NCI-H1436 treated with DMSO at 0.1 percent for 48 hours (cell line): ENCODE measurements at regions not wholly inside any gene's neighbourhood (a gene's known extent, or its start where the extent isn't known, plus 50 kb on each side); places are given as distances from the start of the nearest gene placed in this dataset.
"Not testable (repeated sequence)": the region's sequence is repeated elsewhere in the genome, so short reads cannot be mapped to it uniquely, and the experiment has no call there.

Source experiments
- DNase-seq: peaks from one replicate; lab custom pipeline; 2025; lab: John Stamatoyannopoulos, UW

DNA sequence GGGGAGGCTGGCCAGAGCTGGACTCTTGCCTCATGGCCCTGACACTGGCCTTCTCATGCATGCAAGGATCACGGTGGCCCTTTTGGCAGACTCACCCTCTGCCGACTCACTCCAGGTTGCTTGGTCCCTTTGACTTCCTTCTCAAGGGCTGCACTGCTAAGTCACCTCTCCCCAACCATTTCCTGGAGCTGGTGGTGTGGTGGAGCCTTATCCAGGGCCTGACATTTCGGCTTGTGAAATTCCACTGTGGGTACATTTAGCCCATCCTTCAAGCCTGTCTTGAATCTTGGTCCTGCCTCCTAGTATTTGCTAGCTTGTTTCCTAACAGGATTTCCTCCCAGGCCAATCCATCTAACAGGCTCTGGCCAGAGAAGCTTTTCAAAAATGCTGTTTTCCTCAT lies 52.6 kb upstream of the JUN start:
- no peak for DNase-seq

DNA sequence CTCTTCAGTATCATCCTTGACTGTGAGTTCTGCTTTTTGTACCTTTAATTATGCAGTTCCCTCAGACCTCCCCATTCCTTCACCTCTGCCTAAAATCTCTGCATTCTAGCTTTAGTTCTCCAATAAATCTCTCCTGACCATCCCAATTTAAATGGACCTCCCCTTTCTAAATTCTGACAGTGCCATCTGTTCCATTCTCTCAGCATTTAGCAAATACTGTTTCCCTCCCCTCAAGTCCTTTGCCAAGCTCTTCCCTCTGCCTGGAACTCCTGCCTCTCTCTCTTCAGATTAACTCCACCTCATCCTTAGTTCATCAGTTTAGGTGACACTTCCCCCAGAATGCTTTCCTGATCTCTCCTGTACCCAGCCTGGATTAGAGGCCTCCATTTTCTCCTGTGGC lies 54.0 kb upstream of the JUN start:
- no peak for DNase-seq

DNA sequence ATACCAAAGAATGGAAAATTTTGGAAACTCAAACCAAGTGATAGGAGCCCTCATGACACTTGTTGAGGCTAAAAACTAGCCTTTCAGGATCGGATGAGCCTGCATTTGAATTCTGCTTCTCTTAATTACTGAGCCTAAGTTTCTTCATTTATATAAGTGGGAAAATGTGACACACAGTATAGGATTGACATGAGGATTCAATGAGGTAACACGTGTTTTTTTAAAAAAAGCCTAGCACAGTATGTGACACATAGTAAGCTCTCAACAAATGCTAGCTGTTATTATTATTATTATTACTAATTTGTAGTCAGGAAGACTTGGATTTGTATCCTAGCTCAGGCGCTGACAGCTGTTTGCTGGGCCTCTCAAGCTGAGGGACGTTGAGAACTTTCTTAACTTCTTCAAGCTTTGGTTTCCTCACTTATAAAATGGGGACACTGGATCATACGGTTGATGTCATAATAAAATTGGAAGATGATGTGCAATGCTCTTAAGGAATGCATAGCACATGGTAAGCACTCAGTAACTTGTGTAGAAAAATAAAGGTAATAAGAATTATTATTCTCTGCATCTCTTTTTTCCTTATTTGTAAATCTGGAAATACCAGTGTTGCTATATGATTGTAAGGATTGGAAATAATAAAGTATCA lies 55.4 kb upstream of the JUN start:
- DNase-seq, result no peak

DNA sequence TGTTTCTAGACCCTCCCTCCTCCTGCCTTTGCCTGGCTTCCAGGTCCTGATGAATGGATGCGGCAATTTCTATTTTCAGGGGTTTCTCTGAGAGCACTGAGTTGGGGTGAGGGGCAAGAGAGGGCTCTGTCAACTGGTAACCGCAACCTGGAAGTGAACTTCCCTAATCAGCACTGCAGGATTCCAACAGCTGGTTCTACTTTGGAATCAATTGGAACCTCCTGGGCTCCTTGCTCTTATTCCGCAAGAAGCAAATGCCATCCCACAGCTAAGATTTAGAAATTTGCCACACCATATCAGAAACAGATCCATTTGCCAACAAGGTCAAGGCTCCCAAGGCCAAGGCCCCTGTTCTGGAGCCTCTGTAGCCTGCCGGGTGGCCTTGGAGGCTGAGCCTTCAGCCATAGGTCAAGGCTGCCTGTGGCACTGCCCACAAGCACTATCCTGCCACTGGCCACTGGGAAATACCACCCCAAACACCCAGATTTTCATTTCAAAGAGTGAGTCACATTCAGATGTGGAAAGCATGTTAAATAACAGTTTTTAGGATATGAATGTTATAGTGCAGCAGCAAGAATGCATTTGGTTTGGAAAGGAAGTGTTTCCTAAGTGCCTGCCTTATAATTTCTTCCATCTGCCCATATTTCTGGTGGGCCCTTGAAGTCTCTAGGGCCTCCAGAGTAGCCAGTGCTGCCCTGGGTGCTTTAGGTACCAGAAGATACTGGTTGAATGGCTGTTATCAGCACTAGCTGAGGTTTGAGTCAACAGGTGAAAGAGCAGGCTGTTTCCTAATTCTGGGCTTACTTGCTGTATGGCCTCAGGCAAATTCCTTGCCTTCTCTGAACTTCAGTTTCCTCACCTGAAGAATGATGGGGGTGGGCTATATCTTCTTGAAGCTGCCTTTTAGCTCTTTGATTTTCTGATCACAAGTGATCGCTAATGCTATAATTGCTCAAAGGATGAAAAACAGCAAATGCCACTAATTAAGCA lies 56.3 kb upstream of the JUN start:
- no peak for DNase-seq

DNA sequence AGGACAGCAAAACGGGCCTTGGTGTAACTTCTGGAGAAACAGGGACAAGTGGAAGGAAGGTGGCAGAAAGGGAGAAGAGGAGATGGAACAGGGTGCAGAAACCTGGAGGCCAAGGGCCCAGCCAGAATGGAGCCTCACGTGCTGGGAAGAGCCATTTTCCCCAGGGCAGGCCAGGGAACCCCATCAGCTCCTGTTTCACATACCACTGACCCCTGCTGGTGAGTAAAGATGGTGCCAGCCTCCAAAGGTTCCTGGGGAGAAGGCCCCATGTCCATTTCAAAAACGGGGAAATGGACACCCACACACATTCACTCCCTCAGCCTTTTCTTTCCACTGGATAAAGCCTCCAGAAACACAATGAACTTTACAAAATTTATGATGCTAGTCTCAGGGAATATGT lies 57.6 kb upstream of the JUN start:
- DNase-seq, result no peak

DNA sequence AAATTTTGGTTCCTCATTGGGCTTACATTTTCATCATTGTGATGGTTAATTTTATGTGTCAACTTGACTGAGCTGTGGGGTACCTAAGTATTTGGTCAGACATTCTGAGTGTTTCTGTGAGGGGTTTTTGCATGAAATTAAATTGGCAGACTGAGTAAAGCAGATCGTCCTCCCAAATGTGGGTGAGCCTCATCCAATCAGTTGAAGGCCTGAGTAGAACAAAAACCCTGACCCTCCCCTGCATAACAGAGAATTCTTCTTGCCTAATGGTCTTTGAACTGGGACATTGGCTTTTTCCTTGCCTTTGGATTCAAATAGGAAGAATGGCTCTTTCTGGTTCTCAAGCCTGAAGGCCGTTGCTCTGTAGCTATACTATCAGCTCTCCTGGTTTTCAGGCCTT lies 59.1 kb upstream of the JUN start:
- no peak for DNase-seq

DNA sequence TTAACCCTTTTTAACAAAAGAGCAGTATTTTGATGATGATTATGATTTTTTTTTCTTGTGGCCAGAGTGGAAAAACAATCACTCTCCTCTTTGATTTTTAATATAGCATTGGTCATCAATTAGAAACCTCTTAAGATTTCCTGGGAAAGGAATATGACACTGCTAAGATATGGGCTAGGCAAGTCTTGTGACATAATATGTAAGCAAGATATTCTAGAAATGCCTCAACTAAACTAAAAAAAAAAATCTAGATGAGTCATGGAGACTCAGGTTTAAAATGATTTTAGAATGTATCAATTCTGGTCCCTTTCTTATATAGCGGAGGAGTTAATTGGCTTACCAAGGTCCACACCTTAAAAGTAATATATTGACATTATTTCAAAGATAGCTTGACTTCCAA lies 60.3 kb upstream of the JUN start:
- no peak for DNase-seq

DNA sequence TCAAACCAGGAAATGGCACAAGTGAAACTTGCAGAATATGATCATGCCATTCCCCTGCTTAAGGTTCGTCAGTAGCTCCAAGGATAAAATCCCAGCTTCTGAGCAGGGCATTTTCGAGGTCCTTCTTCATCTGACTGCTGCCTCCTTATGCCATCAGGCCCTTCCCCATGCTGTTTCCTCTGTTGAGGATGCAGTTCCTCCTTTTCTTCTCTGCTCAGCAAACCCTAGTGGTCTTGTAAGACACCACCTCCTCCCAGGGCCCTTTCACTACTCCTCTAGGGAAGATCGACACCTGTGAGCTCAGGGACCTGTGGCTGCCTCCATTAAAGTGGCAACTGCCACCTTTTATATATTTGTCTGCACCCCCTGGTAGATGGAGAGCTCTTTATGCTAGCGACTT lies 62.1 kb upstream of the JUN start:
- no peak for DNase-seq

DNA sequence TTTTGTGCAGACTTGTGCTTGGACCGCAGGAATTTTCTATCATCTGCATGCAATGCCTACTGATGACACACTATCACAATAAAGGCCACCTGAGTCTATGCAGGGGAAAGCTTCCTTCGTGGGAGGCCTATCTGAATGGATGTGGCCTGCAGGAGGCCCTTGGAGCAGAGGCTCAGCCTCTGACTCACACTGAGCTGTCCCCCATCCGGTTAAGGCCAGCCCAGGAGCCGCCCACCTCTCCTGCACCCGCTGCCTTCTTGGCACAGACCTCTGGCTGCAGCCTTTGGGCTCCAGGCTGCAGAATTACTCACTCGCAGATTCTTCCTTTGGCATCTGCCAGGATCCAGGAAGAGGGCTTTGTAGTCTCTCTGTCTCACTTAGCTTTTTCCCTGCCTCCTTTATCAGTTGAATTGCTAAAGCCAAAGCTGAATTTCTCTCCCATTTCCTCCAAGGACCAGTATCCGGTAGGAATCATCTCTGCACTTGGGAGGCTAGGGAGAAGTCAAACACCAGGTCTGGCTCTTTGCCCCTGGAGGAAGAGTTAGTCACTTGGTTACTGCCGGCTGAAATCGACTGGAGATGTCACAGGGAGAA lies 65.1 kb upstream of the JUN start:
- no peak for DNase-seq

DNA sequence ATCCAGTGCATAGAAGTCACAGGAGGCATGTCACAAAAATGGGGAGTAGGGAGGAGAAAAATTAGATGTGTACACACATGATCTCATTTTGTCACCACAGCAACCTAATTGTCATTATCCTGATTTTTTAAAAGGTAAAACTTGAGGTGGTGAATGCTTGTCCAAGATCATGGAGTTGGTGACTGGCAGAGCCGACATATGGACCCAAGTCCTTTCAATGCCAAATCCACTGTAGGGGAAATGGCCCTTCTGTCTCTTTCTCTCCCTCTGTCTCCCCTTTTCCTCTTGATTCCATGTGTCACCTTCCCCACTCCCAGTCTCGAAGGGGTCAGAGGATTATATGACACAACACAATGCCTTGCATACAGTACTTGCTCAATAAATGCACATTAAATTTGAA lies 65.7 kb upstream of the JUN start:
- no peak for DNase-seq

DNA sequence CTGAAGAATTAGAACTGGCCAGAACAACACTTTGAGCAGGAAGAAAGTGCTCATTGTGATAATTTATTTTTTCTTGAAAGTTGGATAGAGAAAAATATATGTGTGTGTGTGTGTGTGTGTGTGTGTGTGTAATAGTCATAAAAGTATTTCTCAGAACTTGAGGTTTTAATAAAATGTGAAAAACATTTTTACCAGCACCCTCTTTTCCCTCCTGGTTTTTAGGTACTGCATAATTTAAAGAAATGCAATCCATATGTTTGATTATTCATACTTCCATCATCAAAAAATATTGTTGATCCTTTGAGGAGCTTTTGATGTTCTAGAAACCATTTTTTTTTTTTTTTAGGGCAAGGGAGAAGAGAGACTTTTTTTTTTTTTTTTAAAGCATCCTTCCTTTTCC lies 66.8 kb upstream of the JUN start:
- no peak for DNase-seq

DNA sequence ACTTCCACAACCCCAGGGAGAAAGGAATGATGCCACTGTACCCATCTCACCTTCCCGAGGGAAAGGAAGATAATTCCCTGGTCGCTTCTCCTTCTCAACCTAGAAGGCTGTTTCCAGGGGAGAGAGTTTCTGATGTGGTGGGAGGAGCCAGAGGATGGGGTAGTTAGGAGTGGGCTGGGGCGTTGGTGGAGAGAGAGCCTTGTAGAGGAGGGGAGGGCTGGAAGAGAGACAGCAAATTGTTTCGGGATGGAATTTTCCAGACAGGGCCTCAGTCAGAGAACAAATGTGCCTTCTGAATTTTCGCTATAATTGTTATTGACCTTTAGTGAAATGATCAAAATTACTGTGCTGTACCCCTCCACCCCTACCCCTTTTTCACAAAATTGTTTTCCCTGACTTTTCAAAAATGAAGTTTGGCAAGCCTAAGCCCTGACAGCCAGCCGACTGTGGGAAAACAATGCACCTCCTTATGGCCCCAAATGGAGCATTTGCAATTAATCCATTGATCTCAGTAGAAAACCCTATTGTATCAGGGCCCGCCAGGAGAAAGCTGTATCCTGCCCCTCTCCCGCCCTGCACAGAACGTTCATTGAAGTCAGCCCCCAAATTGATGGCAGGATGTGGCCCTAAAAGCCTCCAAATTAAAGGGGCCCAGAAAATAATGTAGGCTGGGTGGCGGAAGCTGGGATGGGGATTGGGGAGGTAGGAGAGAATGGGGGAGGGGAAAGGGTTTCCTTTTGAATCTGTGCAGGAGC lies 69.1 kb upstream of the JUN start:
- no peak for DNase-seq

DNA sequence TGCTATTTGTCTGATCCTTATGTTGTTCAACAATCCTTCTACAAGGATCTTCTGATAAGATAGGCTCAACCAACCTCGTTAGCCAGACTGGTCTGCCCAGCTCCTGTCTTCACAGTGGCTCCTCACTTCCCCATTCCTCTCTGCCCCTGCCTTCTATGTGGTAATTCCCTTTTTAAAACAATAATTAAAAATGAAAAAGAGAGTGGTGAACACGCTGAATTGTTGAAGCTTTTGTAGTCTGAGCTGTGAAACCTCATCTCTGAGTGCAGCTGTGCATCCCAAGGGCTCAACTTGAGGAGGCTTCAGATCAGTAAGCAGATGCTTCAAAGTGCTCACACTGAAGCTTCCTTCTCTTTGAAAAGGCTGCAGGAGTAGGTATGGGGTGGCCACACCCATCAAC lies 70.7 kb upstream of the JUN start:
- DNase-seq, result no peak

DNA sequence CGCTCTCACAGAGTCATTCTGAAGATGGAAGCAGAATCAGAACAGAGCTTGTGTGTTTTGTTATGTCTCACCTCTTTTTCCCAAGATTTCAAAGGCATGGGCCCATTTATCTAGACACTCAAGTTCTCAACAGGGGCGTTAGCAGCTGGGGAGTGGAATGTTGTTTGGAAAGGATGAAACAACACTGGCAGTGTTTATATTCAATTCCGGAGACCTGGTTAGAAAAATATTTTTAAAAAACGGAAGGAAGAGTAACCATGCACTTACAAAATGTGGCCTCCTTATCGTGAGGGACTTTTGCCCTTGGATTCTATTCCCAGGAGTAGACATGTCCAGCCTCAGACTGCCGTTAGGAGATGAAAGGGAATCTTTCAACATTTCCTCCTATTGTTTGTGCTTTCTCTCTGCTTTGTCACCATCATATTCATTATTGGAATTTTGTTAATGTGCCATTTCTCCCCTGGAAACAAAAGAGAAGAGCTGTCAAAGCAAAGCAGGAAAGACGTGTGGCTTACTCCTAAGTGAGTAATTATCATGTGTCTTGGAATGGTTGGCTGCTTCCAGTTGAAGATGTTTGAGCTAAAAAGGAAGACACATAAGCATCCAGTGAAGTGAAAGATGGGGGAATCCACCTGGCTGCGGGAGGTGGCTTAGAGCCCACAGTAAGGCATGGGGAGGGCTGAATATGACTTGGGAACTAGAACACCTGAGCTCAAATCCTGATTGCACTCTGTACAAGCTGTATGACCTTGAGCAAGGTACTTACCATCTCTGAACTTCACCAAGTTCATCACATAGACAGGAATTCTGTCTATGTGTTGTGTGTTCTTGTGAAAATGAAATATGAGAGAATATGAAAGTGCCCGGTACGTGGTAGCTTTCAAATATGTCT lies 71.7 kb upstream of the JUN start:
- DNase-seq, result no peak

DNA sequence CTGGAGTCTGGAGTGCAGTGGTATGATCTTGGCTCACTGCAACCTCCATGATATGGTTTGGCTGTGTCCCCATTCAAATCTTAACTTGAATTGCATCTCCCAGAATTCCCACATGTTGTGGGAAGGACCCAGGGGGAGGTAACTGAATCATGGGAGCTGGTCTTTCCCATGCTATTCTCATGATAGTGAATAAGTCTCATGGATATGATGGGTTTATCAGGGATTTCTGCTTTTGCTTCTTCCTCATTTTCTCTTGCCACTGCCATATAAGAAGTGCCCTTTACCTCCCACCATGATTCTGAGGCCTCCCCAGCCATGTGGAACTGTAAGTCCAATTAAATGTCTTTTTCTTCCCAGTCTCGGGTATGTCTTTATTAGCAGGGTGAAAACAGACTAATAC lies 72.4 kb upstream of the JUN start:
- not testable (repeated sequence) for DNase-seq

DNA sequence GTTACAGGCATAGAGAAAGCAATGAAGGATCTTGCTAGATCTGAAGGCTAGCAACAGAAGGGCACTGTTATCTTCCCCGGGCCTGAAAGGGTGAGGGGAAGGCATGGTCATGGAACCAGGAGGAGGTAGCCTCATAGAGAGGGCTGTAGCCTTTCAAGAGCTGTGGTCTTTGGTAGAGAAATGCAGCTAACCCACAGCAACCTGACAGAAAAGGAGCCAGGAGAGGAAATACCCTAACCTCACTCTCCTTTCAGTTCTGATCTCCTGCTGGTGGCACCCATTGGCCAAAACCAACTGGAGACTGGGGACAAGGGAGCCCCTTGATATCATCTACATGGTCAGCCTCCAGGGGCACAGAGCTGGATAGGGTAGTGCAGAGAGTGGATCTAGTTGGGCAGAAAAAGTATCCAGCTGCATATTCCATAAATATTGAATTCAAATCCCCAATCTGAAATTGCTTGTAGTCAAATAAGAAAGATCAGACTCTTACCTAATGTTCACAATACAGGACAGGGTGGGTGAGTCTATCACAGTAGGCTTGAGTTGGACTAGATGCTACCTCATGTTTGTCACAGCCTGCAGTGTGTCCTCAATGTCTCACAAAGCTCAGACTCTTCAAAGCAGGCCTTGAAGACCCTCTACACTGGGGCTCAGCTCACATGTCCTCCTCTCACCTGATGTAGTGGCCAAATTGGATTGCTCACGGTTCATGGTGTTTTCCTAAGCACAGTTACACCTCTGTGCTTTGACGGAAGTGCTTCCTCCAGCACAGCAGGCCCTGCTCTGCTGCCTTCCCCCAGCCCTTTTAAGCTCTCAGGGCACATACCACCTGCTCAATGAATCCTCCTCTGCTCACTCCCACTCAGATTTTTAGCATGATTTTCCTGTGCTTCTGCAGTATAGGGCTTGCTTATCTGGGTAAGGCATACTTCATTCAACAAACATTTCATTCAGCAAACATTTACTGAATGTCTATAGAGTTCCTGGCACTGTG lies 74.1 kb upstream of the JUN start:
- no peak for DNase-seq

DNA sequence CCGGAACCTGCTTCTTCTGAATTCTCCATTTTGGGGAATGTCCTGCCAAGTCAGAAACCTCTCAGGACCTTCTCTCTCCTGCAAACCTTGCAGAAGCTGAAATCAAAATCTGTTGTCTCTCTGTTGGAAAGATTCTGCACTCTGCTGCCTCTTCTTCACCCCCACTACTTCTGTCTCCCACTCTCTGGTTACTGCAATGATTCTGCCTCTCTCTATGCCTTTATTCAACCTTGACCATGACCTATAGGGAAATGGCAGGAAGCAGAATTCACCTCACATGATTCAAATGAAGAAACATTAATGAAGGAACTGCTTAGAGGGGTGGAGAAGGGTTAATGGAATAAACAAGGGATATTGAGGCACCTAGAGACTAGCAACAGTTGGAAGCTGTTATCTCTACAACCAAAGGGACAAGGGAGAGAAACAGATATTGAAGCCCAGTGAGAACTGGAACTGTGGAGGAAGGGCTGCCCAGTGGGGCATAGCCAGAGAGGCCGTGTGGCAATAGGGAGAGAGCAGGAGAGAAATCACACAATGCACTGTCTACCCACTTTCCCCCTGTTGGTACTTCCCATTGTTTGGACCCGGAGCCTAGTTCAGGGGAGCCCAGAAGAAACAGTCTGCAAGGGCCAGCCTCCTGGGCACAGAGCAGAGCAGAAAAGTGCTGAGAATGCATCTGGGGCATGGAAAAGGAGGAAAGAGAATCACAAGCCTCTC lies 76.1 kb upstream of the JUN start:
- DNase-seq, result no peak

DNA sequence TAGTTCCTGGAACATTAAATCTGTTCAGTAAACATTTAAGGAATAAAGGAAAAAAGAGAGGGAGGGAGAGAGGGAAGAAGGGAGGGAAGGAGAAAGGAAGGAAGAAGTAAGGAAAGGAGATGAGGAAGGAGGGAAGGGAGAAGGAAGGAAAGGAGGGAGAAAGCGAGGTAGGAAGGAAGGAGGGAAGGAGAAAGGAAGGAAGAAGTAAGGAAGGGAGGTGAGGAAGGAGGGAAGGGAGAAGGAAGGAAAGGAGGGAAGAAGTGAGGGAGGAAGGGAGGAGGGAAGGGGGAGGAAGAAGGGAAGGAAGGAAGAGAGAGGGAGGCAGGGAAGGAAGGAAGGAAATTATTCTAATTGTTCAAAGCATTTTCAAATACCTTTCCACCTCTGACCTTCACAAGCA lies 77.2 kb upstream of the JUN start:
- DNase-seq, result no peak

DNA sequence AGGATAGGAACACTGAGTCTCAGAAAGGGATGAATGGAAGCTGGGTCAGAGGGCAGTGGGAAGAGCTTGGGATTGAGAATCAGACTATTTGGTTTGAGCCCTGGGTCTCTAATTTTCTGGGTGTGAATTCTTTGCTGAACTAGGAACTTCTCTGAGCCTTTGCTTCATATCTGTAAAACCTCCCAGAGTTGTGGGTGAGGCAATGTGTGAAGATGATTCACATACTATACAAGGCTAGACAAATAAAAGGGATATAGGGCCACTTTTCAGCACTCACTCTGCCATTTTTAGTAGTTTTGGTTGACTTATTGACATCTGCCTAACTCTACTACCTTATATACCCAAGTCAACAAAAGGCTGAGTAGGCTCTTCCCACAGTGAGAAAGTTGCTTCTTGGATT lies 77.7 kb upstream of the JUN start:
- no peak for DNase-seq
